B cell (primary cell): ENCODE measurements at regions not wholly inside any gene's neighbourhood (a gene's known extent, or its start where the extent isn't known, plus 50 kb on each side); places are given as distances from the start of the nearest gene placed in this dataset.
"Not testable (repeated sequence)": the region's sequence is repeated elsewhere in the genome, so short reads cannot be mapped to it uniquely, and the experiment has no call there.

ENCODE experiments used
- ATAC-seq: fragments of 200-7000 bp; cut with Tn5 transposase; one replicate; pipeline ENCODE4 v1.10.0; 2021; ENCODE audit warnings: low read depth, mild to moderate bottlenecking, moderate number of reproducible peaks, moderate library complexity
- CTCF ChIA-PET: fragments of 350-600 bp; sonication (Branson Sonifier 250); formaldehyde crosslinking; loops from one replicate; lab custom pipeline; 2021; ENCODE audit warnings: antibody characterized with exemption, inconsistent platforms; lab: Charles Lee
- POLR2A ChIA-PET: fragments of 350-600 bp; sonication (Branson Sonifier 250); formaldehyde crosslinking; loops from one replicate; lab custom pipeline; 2021; ENCODE audit warnings: antibody characterized with exemption; lab: Charles Lee
- DNase-seq: peaks from one replicate; pipeline ENCODE4 v3.0.0; 2013
- H2AFZ ChIP-seq: 2 replicates; pipeline ENCODE4 v1.6.1; 2012; ENCODE audit warnings: mild to moderate bottlenecking, low read depth, low read length; ENCODE audit not compliant: insufficient read depth, poor library complexity, severe bottlenecking
- H3K27ac ChIP-seq, 2 donors: 1 replicate in 1 of 2; 2 replicates in 1 of 2; pipeline ENCODE4 v1.5.1; 2012 to 2013; ENCODE audit warnings: low read length in 2 of 2, mild to moderate bottlenecking in 2 of 2, moderate library complexity in 1 of 2
- H3K27me3 ChIP-seq, 4 experiments: fragments of 200-600 bp in 1 of 4; sonication (generic) in 1 of 4; replicated peaks in 1 of 4; 1 replicate in 2 of 4; 2 replicates in 2 of 4; pipeline versions ENCODE4 v1.6.1 to v1.7.0; 2013 to 2016; ENCODE audit warnings: low read length in 3 of 4, mild to moderate bottlenecking in 2 of 4, mixed read lengths in 1 of 4, moderate library complexity in 1 of 4; ENCODE audit not compliant: insufficient read depth in 4 of 4, control insufficient read depth in 3 of 4; ENCODE audit errors: control extremely low read depth in 1 of 4
- H3K36me3 ChIP-seq, 2 experiments: replicated peaks in 1 of 2; 1 replicate in 1 of 2; 2 replicates in 1 of 2; pipeline versions ENCODE4 v1.6.1 to v1.7.1; 2013; ENCODE audit warnings: low read length in 1 of 2; ENCODE audit not compliant: insufficient read depth in 2 of 2, control insufficient read depth in 1 of 2; ENCODE audit errors: control extremely low read depth in 1 of 2, extremely low read depth in 1 of 2
- H3K4me1 ChIP-seq, 2 donors: fragments of 200-600 bp in 1 of 2; sonication (generic) in 1 of 2; 1 replicate in 1 of 2; 2 replicates in 1 of 2; pipeline versions ENCODE4 v1.5.1 to v1.6.1; 2013 to 2017; ENCODE audit warnings: low read length in 2 of 2; ENCODE audit not compliant: control insufficient read depth in 2 of 2, insufficient read depth in 2 of 2
- H3K4me2 ChIP-seq: replicated peaks from 2 replicates; pipeline ENCODE3; 2012; ENCODE audit warnings: mild to moderate bottlenecking, low read depth, low read length; ENCODE audit not compliant: poor library complexity, severe bottlenecking
- H3K4me3 ChIP-seq, 5 experiments: fragments of 200-600 bp in 1 of 5; sonication (generic) in 1 of 5; 1 replicate in 3 of 5; 2 replicates in 2 of 5; pipeline versions ENCODE4 v1.5.1 to v1.7.0; 2011 to 2016; ENCODE audit warnings: low read length in 4 of 5, mild to moderate bottlenecking in 4 of 5, low read depth in 2 of 5, control low read depth in 1 of 5, moderate library complexity in 1 of 5; ENCODE audit not compliant: insufficient read depth in 1 of 5; ENCODE audit errors: control extremely low read depth in 1 of 5, extremely low read depth in 1 of 5
- H3K79me2 ChIP-seq: fragments of 200-600 bp; sonication (generic); one replicate; pipeline ENCODE4 v1.6.0; 2016; ENCODE audit warnings: low read length; ENCODE audit not compliant: control insufficient read depth, insufficient read depth
- H3K9ac ChIP-seq: fragments of 200-600 bp; sonication (generic); 2 replicates; pipeline ENCODE4 v1.6.1; 2017; ENCODE audit warnings: mild to moderate bottlenecking, low read length, moderate library complexity
- H3K9me3 ChIP-seq, 3 donors: one replicate each; pipeline versions ENCODE4 v1.6.1 to v1.7.1; 2013; ENCODE audit warnings: low read length in 2 of 3; ENCODE audit not compliant: control insufficient read depth in 2 of 3, insufficient read depth in 1 of 3; ENCODE audit errors: control extremely low read depth in 1 of 3
- H4K20me1 ChIP-seq: 2 replicates; pipeline ENCODE4 v1.6.0; 2012; ENCODE audit warnings: mild to moderate bottlenecking, low read length; ENCODE audit not compliant: insufficient read depth, control insufficient read depth, poor library complexity, severe bottlenecking
- H3K27ac Mint-ChIP-seq: one replicate; pipeline ENCODE4 v1.8.0; 2021; ENCODE audit warnings: mixed read lengths
- H3K27me3 Mint-ChIP-seq: one replicate; pipeline ENCODE4 v1.8.0; 2021; ENCODE audit warnings: mixed read lengths
- H3K4me1 Mint-ChIP-seq: one replicate; pipeline ENCODE4 v1.8.0; 2021; ENCODE audit warnings: mixed read lengths
- H3K4me3 Mint-ChIP-seq: one replicate; pipeline ENCODE4 v1.8.0; 2021; ENCODE audit warnings: mixed read lengths
- H3K9me3 Mint-ChIP-seq: one replicate; pipeline ENCODE4 v1.8.0; 2022; ENCODE audit warnings: mixed read lengths; ENCODE audit not compliant: insufficient read depth
- CTCF ChIP-seq: fragments of 200-600 bp; IDR thresholded peaks from one replicate; pipeline ENCODE4 v1.8.0; 2022; ENCODE audit warnings: antibody characterized with exemption, mild to moderate bottlenecking
- EZH2 ChIP-seq: IDR thresholded peaks from 2 replicates; pipeline ENCODE4 v1.6.1; 2012; ENCODE audit warnings: borderline replicate concordance, low read depth, mild to moderate bottlenecking, moderate library complexity, low read length; ENCODE audit not compliant: insufficient read depth, poor library complexity, severe bottlenecking
- WGBS: methylation state at CpG from one replicate; pipeline ENCODE4 v1.1.5; 2013; ENCODE audit warnings: missing lambda C conversion rate; ENCODE audit not compliant: insufficient coverage; 5-methylcytosine and 5-hydroxymethylcytosine counted together
- intact Hi-C: fragments of 100-400 bp; cut with micrococcal nuclease; formaldehyde crosslinking; loops from one replicate; pipeline ENCODE4 v1.10.0; 2022

GRCh38 chr15:81777546-81777945, 268.3 kb downstream of the MEX3B start:
- ChIA-PET CTCF (no interaction called here), POLR2A (no interaction called here)
- Mint-ChIP-seq H3K4me3 (no peak overlapping the region), H3K9me3 (no peaks in the 10 kb centered on the region), H3K4me1 (no peaks in the 10 kb centered on the region), H3K27ac (no peak overlapping the region), H3K27me3 (peaks cover 14% of the 10 kb centered on the region)
- no peaks in the 10 kb centered on the region for H4K20me1 ChIP-seq
- no peak overlapping the region for H3K27ac ChIP-seq
- no peaks in the 10 kb centered on the region for H3K4me1 ChIP-seq
- H2AFZ ChIP-seq, result no peak overlapping the region
- H3K36me3 ChIP-seq, result no peaks in the 10 kb centered on the region
- TF ChIP-seq CTCF (no peak), EZH2 (no peak)
- no peaks in the 10 kb centered on the region for H3K9me3 ChIP-seq
- no peak overlapping the region for H3K4me2 ChIP-seq
- H3K9ac ChIP-seq, result no peak overlapping the region
- H3K4me3 ChIP-seq, result no peak overlapping the region
- H3K79me2 ChIP-seq, result no peaks in the 10 kb centered on the region
- whole genome bisulfite sequencing, result 100% methylated on average over 1 of the region's 1 CpG
- DNase-seq, result no peak
- ATAC-seq, result no peak
- intact Hi-C loops, result no loop called here
- H3K27me3 ChIP-seq, result no peaks in the 10 kb centered on the region

- ChIA-PET CTCF (no interaction called here), POLR2A (no interaction called here)
- H2AFZ ChIP-seq, result no peak overlapping the region
- no peak overlapping the region for H3K27ac ChIP-seq
- DNase-seq (no peak), ATAC-seq (no peak)
- no peaks in the 10 kb centered on the region for H3K4me1 ChIP-seq
- H3K4me2 ChIP-seq, result no peak overlapping the region
- H3K27me3 ChIP-seq, result no peaks in the 10 kb centered on the region
- WGBS, result 79% methylated on average over 2 of the region's 7 CpGs
- no peaks in the 10 kb centered on the region for H3K79me2 ChIP-seq
- H4K20me1 ChIP-seq, result no peaks in the 10 kb centered on the region
- H3K9me3 ChIP-seq, result no peaks in the 10 kb centered on the region
- H3K4me3 ChIP-seq, result no peak overlapping the region
- no peaks in the 10 kb centered on the region for H3K36me3 ChIP-seq
- Mint-ChIP-seq H3K4me3 (no peak overlapping the region), H3K4me1 (no peaks in the 10 kb centered on the region), H3K27me3 (peaks cover 14% of the 10 kb centered on the region), H3K27ac (no peak overlapping the region), H3K9me3 (no peaks in the 10 kb centered on the region)
- intact Hi-C loops, result no loop called here
- TF ChIP-seq CTCF (no peak), EZH2 (no peak)
- no peak overlapping the region for H3K9ac ChIP-seq
Observed at GRCh38 chr15:81776976-81777375, 268.8 kb downstream of the MEX3B start.

- H3K27ac Mint-ChIP-seq, DNase-seq, H3K27me3 ChIP-seq, H3K4me3 ChIP-seq, CTCF ChIA-PET, H3K36me3 ChIP-seq, H3K27ac ChIP-seq, H3K4me1 ChIP-seq, H2AFZ ChIP-seq, H3K4me1 Mint-ChIP-seq, intact Hi-C loops, H4K20me1 ChIP-seq, H3K4me3 Mint-ChIP-seq, H3K9ac ChIP-seq, POLR2A ChIA-PET, H3K4me2 ChIP-seq, H3K9me3 Mint-ChIP-seq, H3K9me3 ChIP-seq, H3K79me2 ChIP-seq, ATAC-seq: not testable (repeated sequence)
- peaks cover 12% of the 10 kb centered on the region for H3K27me3 Mint-ChIP-seq
- WGBS, result 100% methylated on average over 2 of the region's 4 CpGs
Observed at GRCh38 chr15:81775779-81776178, 270.0 kb downstream of the MEX3B start.
